ENCODE measurements at regions not wholly inside any gene's neighbourhood (a gene's known extent, or its start where the extent isn't known, plus 50 kb on each side); places are given as distances from the start of the nearest gene placed in this dataset.

GRCh38 chr22:48494256-48494967 lies 1333.3 kb downstream of the BRD1 start:
- no peak overlapping the region for H3K4me3 ChIP-seq (ENCODE audit: low read depth, low read length)
- TF ChIP-seq, protein P1, sequence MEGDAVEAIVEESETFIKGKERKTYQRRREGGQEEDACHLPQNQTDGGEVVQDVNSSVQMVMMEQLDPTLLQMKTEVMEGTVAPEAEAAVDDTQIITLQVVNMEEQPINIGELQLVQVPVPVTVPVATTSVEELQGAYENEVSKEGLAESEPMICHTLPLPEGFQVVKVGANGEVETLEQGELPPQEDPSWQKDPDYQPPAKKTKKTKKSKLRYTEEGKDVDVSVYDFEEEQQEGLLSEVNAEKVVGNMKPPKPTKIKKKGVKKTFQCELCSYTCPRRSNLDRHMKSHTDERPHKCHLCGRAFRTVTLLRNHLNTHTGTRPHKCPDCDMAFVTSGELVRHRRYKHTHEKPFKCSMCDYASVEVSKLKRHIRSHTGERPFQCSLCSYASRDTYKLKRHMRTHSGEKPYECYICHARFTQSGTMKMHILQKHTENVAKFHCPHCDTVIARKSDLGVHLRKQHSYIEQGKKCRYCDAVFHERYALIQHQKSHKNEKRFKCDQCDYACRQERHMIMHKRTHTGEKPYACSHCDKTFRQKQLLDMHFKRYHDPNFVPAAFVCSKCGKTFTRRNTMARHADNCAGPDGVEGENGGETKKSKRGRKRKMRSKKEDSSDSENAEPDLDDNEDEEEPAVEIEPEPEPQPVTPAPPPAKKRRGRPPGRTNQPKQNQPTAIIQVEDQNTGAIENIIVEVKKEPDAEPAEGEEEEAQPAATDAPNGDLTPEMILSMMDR (IDR thresholded peaks at IDR 0.05; ENCODE audit: borderline replicate concordance, insufficient read depth, low read depth, low read length) = no peak

DNA sequence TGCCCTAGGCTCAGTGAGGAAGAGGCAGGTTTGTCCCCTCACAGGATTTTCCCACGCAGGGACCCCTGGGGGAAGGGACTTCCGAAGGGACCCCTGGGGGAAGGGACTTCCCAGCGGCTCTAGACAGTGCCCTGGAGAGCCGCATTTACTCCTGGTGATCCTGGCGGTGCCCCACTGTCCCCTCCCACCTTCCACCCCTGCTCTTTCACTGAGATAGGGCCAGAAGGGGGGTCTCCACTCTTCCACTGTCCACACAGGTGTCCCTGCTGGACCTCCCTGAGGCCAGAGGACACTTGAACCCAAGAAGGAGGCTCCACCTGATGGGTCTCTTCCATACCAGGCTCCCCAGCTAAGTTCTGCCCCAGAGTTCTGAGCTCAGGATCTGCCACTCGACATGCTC lies 1333.9 kb downstream of the BRD1 start:
- TF ChIP-seq, protein P1 (IDR thresholded peaks at IDR 0.05; ENCODE audit: borderline replicate concordance, insufficient read depth, low read depth, low read length) = no peak
- no peak overlapping the region for H3K4me3 ChIP-seq (ENCODE audit: low read depth, low read length)

- H3K4me3 ChIP-seq (ENCODE audit: low read depth, low read length) = no peak overlapping the region
- TF ChIP-seq, protein P1 (IDR thresholded peaks at IDR 0.05; ENCODE audit: borderline replicate concordance, insufficient read depth, low read depth, low read length) = peak; percentile 76
These were observed 1335.0 kb downstream of the BRD1 start for GRCh38 chr22:48492366-48493320.

GRCh38 chr22:48491451-48491941 lies 1336.2 kb downstream of the BRD1 start:
- TF ChIP-seq, protein P1 (IDR thresholded peaks at IDR 0.05; ENCODE audit: borderline replicate concordance, insufficient read depth, low read depth, low read length) = no peak
- no peak overlapping the region for H3K4me3 ChIP-seq (ENCODE audit: low read depth, low read length)

GRCh38 chr22:48490500-48491411 lies 1336.9 kb downstream of the BRD1 start:
- H3K4me3 ChIP-seq (ENCODE audit: low read depth, low read length) = no peak overlapping the region
- TF ChIP-seq, protein P1 (IDR thresholded peaks at IDR 0.05; ENCODE audit: borderline replicate concordance, insufficient read depth, low read depth, low read length) = no peak
